ENCODE measurements at regions not wholly inside any gene's neighbourhood (a gene's known extent, or its start where the extent isn't known, plus 50 kb on each side); places are given as distances from the start of the nearest gene placed in this dataset.

- no peak for ATAC-seq
- no peak for DNase-seq (ENCODE audit: low spot score)
These were observed 167.6 kb upstream of the CADPS start for GRCh38 chr3:63042833-63043232.

GRCh38 chr3:63043631-63044030 lies 168.4 kb upstream of the CADPS start:
- ATAC-seq (no peak), DNase-seq (ENCODE audit: low spot score) (no peak)

- no peak for ATAC-seq
These were observed 170.9 kb upstream of the CADPS start for GRCh38 chr3:63046152-63046551.

GRCh38 chr3:63046580-63046979 lies 171.4 kb upstream of the CADPS start:
- ATAC-seq, result no peak
- DNase-seq (ENCODE audit: low spot score), result no peak

More at GRCh38 chr3:63046152-63046551, 170.9 kb upstream of the CADPS start:
- DNase-seq (ENCODE audit: low spot score), result no peak

GRCh38 chr3:63047068-63047467 lies 171.9 kb upstream of the CADPS start:
- no peak for ATAC-seq

GRCh38 chr3:63048367-63049326 lies 173.4 kb upstream of the CADPS start:
- no peak for DNase-seq (ENCODE audit: low spot score)
- ATAC-seq, result no peak

More at GRCh38 chr3:63047068-63047467, 171.9 kb upstream of the CADPS start:
- no peak for DNase-seq (ENCODE audit: low spot score)

- no peak for DNase-seq (ENCODE audit: low spot score)
- no peak for ATAC-seq
These were observed 175.4 kb upstream of the CADPS start for GRCh38 chr3:63050548-63051177.

- no peak for DNase-seq (ENCODE audit: low spot score)
- no peak for ATAC-seq
These were observed 176.7 kb upstream of the CADPS start for GRCh38 chr3:63051920-63052319.

GRCh38 chr3:63056932-63057331 lies 181.7 kb upstream of the CADPS start:
- no peak for DNase-seq (ENCODE audit: low spot score)
- ATAC-seq, result no peak

GRCh38 chr3:63060412-63060811 lies 185.2 kb upstream of the CADPS start:
- no peak for ATAC-seq
- DNase-seq (ENCODE audit: low spot score), result no peak

- DNase-seq (ENCODE audit: low spot score), result no peak
- ATAC-seq, result no peak
These were observed 186.2 kb upstream of the CADPS start for GRCh38 chr3:63061449-63061848.

- ATAC-seq (no peak), DNase-seq (ENCODE audit: low spot score) (no peak)
These were observed 189.1 kb upstream of the CADPS start for GRCh38 chr3:63064209-63064755.

- DNase-seq (ENCODE audit: low spot score) (no peak), ATAC-seq (peak; percentile 63)
These were observed 192.9 kb upstream of the CADPS start for GRCh38 chr3:63067999-63068645.

GRCh38 chr3:63069806-63070475 lies 194.7 kb upstream of the CADPS start:
- ATAC-seq (no peak), DNase-seq (ENCODE audit: low spot score) (no peak)

GRCh38 chr3:63070476-63070810 lies 195.2 kb upstream of the CADPS start:
- DNase-seq (ENCODE audit: low spot score), result no peak
- ATAC-seq, result no peak

GRCh38 chr3:63076357-63076756 lies 201.1 kb upstream of the CADPS start:
- ATAC-seq, result no peak

GRCh38 chr3:63086190-63086589 lies 191.9 kb upstream of the SYNPR start:
- no peak for ATAC-seq

More at GRCh38 chr3:63076357-63076756, 201.1 kb upstream of the CADPS start:
- DNase-seq (ENCODE audit: low spot score), result no peak

GRCh38 chr3:63089007-63089750 lies 188.9 kb upstream of the SYNPR start:
- ATAC-seq (no peak), DNase-seq (ENCODE audit: low spot score) (no peak)

More at GRCh38 chr3:63086190-63086589, 191.9 kb upstream of the SYNPR start:
- no peak for DNase-seq (ENCODE audit: low spot score)

GRCh38 chr3:63089751-63090132 lies 188.4 kb upstream of the SYNPR start:
- no peak for ATAC-seq

GRCh38 chr3:63090656-63091055 lies 187.5 kb upstream of the SYNPR start:
- ATAC-seq (no peak), DNase-seq (ENCODE audit: low spot score) (no peak)

More at GRCh38 chr3:63089751-63090132, 188.4 kb upstream of the SYNPR start:
- no peak for DNase-seq (ENCODE audit: low spot score)

Data from left lobe of liver (tissue), 2 donors.